T-helper 1 cell (primary cell): ENCODE measurements at regions not wholly inside any gene's neighbourhood (a gene's known extent, or its start where the extent isn't known, plus 50 kb on each side); places are given as distances from the start of the nearest gene placed in this dataset.
A peak's percentile ranks its signal among the peaks of the same experiment; 100 is the strongest.

Source experiments
- DNase-seq, 5 donors: peaks; one replicate each; pipeline ENCODE4 v3.0.0-alpha.2; 2012 to 2020

- no peak for DNase-seq
These were observed 186.9 kb downstream of the ERMARD start for GRCh38 chr6:169938262-169938701.

- DNase-seq = no peak
These were observed 186.2 kb downstream of the ERMARD start for GRCh38 chr6:169937389-169938261.

- no peak for DNase-seq
These were observed 185.0 kb downstream of the ERMARD start for GRCh38 chr6:169936355-169936975.

GRCh38 chr6:169935861-169936260 is 184.4 kb downstream of the ERMARD start:
- DNase-seq = no peak

GRCh38 chr6:169935348-169935718 is 183.9 kb downstream of the ERMARD start:
- no peak for DNase-seq

GRCh38 chr6:169934699-169935347 is 183.4 kb downstream of the ERMARD start:
- DNase-seq = no peak

- DNase-seq = no peak
These were observed 182.6 kb downstream of the ERMARD start for GRCh38 chr6:169933839-169934698.

GRCh38 chr6:169933251-169933821 is 181.9 kb downstream of the ERMARD start:
- DNase-seq = no peak

- no peak for DNase-seq
These were observed 181.1 kb downstream of the ERMARD start for GRCh38 chr6:169932491-169932890.

GRCh38 chr6:169931261-169931660 is 179.8 kb downstream of the ERMARD start:
- no peak for DNase-seq

- DNase-seq = no peak
These were observed 179.4 kb downstream of the ERMARD start for GRCh38 chr6:169930799-169931198.

GRCh38 chr6:169927711-169928110 is 176.3 kb downstream of the ERMARD start:
- DNase-seq = no peak

GRCh38 chr6:169926617-169927417 is 175.4 kb downstream of the ERMARD start:
- no peak for DNase-seq

GRCh38 chr6:169923468-169924464 is 172.3 kb downstream of the ERMARD start:
- DNase-seq = no peak

GRCh38 chr6:169921853-169922824 is 170.7 kb downstream of the ERMARD start:
- peak in 1 of 5 donors; percentile 13 for DNase-seq

- no peak for DNase-seq
These were observed 169.8 kb downstream of the ERMARD start for GRCh38 chr6:169921217-169921616.

- DNase-seq = no peak
These were observed 169.1 kb downstream of the ERMARD start for GRCh38 chr6:169920359-169921020.

- no peak for DNase-seq
These were observed 167.6 kb downstream of the ERMARD start for GRCh38 chr6:169918954-169919549.
